Brain microvascular endothelial cell (primary cell): ENCODE measurements at regions not wholly inside any gene's neighbourhood (a gene's known extent, or its start where the extent isn't known, plus 50 kb on each side); places are given as distances from the start of the nearest gene placed in this dataset.

Experiments
- DNase-seq: peaks from one replicate; pipeline ENCODE4 v3.0.0-alpha.2; 2020
- H3K27ac ChIP-seq: fragments of 250-450 bp; sonication (Bioruptor Pico); 2 replicates; pipeline ENCODE4 v1.5.1; 2020; ENCODE audit warnings: mild to moderate bottlenecking, moderate library complexity
- H3K27me3 ChIP-seq: fragments of 250-450 bp; sonication (Bioruptor Pico); replicated peaks from 2 replicates; pipeline ENCODE4 v1.5.1; 2020; ENCODE audit warnings: mild to moderate bottlenecking
- H3K36me3 ChIP-seq: fragments of 250-450 bp; sonication (Bioruptor Pico); replicated peaks from 2 replicates; pipeline ENCODE4 v1.5.1; 2020; ENCODE audit warnings: mild to moderate bottlenecking
- H3K4me3 ChIP-seq: 2 replicates; pipeline ENCODE4 v1.5.1; 2011; ENCODE audit warnings: low read depth, mild to moderate bottlenecking, control low read depth, low read length, moderate library complexity
- in situ Hi-C: cut with HindIII; loops from 2 replicates; pipeline ENCODE4 v1.10.0; 2017; ENCODE audit warnings: low sequenced_read_pairs, low pct_ligation_motif_present
- TF ChIP-seq, protein P1 (sequence below): IDR thresholded peaks from 2 replicates; pipeline ENCODE4 v1.5.1; 2011; ENCODE audit warnings: low read depth, mild to moderate bottlenecking, moderate library complexity, low read length, control low read depth, inconsistent platforms; ENCODE audit errors: missing control alignments

GRCh38 chr2:236747925-236748324 is 178.3 kb downstream of the ACKR3 start:
- Histone ChIP-seq H3K4me3 (no peak overlapping the region), H3K27me3 (no peaks in the 10 kb centered on the region), H3K27ac (no peak overlapping the region), H3K36me3 (no peaks in the 10 kb centered on the region)
- DNase-seq: no peak
- TF ChIP-seq, protein P1, sequence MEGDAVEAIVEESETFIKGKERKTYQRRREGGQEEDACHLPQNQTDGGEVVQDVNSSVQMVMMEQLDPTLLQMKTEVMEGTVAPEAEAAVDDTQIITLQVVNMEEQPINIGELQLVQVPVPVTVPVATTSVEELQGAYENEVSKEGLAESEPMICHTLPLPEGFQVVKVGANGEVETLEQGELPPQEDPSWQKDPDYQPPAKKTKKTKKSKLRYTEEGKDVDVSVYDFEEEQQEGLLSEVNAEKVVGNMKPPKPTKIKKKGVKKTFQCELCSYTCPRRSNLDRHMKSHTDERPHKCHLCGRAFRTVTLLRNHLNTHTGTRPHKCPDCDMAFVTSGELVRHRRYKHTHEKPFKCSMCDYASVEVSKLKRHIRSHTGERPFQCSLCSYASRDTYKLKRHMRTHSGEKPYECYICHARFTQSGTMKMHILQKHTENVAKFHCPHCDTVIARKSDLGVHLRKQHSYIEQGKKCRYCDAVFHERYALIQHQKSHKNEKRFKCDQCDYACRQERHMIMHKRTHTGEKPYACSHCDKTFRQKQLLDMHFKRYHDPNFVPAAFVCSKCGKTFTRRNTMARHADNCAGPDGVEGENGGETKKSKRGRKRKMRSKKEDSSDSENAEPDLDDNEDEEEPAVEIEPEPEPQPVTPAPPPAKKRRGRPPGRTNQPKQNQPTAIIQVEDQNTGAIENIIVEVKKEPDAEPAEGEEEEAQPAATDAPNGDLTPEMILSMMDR: no peak
- in situ Hi-C loops: no loop called here

DNA sequence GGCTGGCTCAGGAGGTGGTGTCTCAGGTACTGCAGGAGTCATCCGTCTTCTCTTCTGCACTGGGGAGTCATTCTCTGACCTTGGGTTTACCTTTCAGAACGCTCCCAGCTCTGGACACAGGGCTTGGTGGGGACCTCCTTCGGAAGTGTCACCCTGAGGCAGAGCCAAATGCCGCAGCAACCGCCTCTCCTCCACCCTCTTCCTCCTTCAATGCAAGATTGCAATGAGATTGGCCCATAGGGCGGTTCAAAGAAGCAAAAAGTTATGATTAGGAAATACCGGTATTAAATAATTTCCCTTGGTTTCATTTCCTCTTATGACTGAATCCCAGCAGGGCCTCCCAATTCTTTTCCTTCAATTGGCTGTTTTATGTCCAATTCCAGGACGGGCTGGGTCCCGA is 178.8 kb downstream of the ACKR3 start:
- no peak overlapping the region for H3K27ac ChIP-seq
- in situ Hi-C loops: no loop called here
- TF ChIP-seq, protein P1: no peak
- no peak overlapping the region for H3K4me3 ChIP-seq
- no peak for DNase-seq
- H3K36me3 ChIP-seq: no peaks in the 10 kb centered on the region
- no peaks in the 10 kb centered on the region for H3K27me3 ChIP-seq

DNA sequence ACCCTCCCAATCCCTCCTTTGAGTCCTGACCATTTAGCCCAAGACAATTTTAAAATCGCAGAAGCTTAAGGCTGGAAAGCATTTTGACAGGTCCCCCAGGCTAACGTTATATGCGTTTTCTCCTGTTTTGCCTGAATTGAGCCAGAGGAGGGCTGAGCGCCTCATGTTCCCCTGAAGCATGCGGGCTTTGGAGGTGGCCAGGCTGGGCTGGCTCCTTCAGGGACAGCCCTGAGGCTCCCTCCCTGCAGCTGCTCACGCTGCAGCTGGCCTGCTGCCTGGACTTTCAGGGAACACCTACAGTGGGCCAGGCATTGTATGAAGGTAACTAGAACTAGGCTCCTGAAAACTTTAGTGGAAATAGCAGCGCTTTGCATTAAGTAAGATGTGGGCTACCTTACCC is 179.2 kb downstream of the ACKR3 start:
- H3K36me3 ChIP-seq: no peaks in the 10 kb centered on the region
- no peaks in the 10 kb centered on the region for H3K27me3 ChIP-seq
- TF ChIP-seq, protein P1: peak; percentile 1
- no peak overlapping the region for H3K27ac ChIP-seq
- H3K4me3 ChIP-seq: no peak overlapping the region
- DNase-seq: no peak
- in situ Hi-C loops: no loop called here

DNA sequence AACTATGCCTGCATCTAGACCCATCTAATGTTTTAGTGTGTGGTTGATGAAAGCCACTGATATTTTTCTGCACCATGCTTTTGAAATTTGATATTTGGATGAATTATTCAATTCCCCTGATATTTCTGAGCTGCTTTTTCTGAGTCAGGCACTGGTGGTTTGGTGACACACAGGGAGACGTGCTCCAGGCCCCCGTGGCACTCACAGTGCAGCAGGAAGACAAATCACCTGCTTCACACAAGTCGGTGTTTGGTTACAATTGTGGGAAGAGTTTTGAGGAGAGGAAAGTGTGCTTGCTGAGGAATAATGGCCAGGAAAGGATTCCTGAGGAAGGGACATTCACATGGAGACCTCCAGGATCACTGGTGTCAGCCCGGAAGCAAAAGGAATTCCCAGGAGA is 179.7 kb downstream of the ACKR3 start:
- H3K27me3 ChIP-seq: no peaks in the 10 kb centered on the region
- in situ Hi-C loops: no loop called here
- H3K4me3 ChIP-seq: no peak overlapping the region
- DNase-seq: peak; percentile 78
- TF ChIP-seq, protein P1: no peak
- H3K27ac ChIP-seq: no peak overlapping the region
- no peaks in the 10 kb centered on the region for H3K36me3 ChIP-seq

GRCh38 chr2:236752096-236752495 is 182.5 kb downstream of the ACKR3 start:
- TF ChIP-seq, protein P1: no peak
- Histone ChIP-seq H3K36me3 (no peaks in the 10 kb centered on the region), H3K27ac (no peak overlapping the region), H3K27me3 (no peaks in the 10 kb centered on the region), H3K4me3 (no peak overlapping the region)
- no peak for DNase-seq
- in situ Hi-C loops: no loop called here

GRCh38 chr2:236753606-236754270 is 184.1 kb downstream of the ACKR3 start:
- Histone ChIP-seq H3K4me3 (no peak overlapping the region), H3K27me3 (no peaks in the 10 kb centered on the region), H3K36me3 (no peaks in the 10 kb centered on the region), H3K27ac (no peak overlapping the region)
- DNase-seq: no peak
- in situ Hi-C loops: no loop called here
- TF ChIP-seq, protein P1: no peak
